ENCODE measurements at regions not wholly inside any gene's neighbourhood (a gene's known extent, or its start where the extent isn't known, plus 50 kb on each side); places are given as distances from the start of the nearest gene placed in this dataset.
"Not testable (repeated sequence)": the region's sequence is repeated elsewhere in the genome, so short reads cannot be mapped to it uniquely, and the experiment has no call there.

DNA sequence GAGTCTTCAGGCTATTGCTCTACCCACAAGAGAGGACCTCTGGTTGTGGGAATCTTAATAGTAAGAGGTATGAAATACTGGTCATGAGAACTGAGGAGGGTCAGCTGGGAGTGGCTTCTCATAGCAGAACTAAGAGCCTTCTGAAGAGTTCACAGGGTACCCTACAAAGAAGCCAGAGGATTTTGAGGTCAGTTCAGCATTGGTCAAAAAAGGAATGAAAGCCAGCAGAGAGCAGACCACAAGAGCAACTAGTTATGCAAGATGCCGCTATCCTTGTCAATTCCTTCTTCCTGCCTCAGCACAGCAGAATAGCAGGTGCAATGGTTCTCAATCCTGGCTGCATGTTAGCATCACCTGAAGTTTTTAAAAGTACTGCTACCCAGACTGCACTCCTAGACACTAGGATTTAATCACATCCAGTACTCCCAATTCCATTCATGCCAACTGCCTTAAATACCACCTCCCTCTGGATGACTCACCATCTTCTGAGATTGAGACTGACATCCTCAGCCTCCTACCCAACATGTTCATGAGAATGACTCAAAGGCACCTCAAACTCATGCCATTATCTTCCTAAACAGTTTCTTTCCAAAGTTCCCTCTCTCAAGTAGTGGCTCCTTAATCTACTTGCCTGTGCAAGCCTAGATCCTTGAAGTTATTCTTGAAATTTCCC is 81.0 kb upstream of the RBMS1 start:
- no peak for DNase-seq (ENCODE audit: low read depth)
- H3K4me3 ChIP-seq (ENCODE audit: low read depth, low read length): no peak overlapping the region
- TF ChIP-seq, protein P1, sequence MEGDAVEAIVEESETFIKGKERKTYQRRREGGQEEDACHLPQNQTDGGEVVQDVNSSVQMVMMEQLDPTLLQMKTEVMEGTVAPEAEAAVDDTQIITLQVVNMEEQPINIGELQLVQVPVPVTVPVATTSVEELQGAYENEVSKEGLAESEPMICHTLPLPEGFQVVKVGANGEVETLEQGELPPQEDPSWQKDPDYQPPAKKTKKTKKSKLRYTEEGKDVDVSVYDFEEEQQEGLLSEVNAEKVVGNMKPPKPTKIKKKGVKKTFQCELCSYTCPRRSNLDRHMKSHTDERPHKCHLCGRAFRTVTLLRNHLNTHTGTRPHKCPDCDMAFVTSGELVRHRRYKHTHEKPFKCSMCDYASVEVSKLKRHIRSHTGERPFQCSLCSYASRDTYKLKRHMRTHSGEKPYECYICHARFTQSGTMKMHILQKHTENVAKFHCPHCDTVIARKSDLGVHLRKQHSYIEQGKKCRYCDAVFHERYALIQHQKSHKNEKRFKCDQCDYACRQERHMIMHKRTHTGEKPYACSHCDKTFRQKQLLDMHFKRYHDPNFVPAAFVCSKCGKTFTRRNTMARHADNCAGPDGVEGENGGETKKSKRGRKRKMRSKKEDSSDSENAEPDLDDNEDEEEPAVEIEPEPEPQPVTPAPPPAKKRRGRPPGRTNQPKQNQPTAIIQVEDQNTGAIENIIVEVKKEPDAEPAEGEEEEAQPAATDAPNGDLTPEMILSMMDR (IDR thresholded peaks at IDR 0.05; ENCODE audit: insufficient read depth, low read depth, low read length): no peak

DNA sequence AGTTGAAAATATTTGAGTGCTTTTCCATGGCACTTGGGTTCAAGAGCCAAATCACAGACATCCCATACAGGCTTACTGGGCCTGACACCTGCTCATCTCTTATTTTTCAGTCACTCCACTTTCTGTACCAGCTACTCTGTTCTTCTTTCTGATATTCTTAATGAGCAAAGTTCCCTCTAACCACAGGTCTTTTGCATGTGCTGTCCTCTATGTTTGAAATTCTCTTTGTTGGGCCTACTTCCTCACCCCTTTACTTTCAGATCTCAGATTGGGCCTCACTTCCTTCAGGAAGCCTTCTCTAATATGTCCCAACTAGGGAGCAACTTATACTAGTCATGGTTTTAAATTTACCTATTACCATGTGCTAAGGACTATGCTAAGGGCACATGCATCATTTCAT is 81.8 kb upstream of the RBMS1 start:
- no peak for DNase-seq (ENCODE audit: low read depth)
- TF ChIP-seq, protein P1 (IDR thresholded peaks at IDR 0.05; ENCODE audit: insufficient read depth, low read depth, low read length): no peak
- no peak overlapping the region for H3K4me3 ChIP-seq (ENCODE audit: low read depth, low read length)

DNA sequence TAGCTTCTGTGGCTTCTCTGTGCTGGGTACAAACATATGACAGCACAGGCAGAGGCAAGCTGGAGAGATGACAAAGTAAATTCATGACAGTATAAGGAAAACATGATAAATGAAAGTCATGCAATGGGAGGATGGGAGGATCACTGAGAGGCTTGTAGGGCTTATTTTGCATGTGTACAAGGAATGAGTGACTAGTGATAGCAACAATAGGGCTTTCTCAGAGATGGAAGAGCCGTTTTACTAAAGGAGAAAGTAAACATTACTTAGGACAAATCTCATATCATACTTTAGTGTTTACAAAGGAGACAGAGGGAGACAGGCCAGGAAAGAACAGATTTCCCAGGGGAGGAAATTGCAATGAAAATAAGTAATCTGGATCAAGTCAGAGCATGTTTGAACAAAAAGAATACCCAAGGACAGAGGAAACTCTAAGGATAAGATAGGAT is 82.5 kb upstream of the RBMS1 start:
- no peak overlapping the region for H3K4me3 ChIP-seq (ENCODE audit: low read depth, low read length)
- TF ChIP-seq, protein P1 (IDR thresholded peaks at IDR 0.05; ENCODE audit: insufficient read depth, low read depth, low read length): no peak
- peak; percentile 38 for DNase-seq (ENCODE audit: low read depth)

DNA sequence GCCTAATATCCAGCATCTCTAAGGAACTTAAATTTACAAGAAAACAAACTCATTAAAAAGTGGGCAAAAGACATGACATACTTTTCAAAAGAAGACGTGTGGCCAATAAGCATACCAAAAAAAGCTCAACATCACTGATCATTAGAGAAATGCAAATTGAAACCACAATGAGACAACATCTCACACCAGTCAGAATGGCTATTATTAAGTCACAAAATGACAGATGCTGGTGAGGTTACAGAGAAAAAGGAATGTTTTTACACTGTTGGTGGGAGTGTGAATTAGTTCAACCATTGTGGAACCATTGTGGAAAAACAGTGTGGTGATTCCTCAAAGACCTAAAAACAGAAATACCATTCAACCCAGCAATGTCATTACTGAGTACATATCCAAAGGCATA is 83.5 kb upstream of the RBMS1 start:
- DNase-seq (ENCODE audit: low read depth): not testable (repeated sequence)

DNA sequence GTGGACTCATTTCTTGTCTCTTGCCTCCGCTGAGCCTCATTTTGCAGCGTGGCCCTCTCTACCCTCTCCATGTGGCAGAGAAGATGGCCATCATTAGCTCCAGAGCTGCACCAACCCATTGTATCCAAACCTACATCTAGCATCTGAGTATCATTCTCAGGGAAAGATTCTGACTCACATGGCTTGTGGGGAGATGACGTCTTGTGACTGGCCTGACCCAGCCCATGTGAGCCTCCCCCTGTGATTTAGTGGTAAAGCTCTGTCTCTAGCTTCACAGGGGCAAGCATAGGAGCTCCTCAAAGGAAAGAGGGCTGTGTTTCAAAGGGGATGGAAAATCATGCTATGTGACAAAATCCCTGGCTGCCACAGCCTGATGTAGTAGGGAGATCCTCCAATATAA is 87.4 kb upstream of the RBMS1 start:
- DNase-seq (ENCODE audit: low read depth): no peak
- TF ChIP-seq, protein P1 (IDR thresholded peaks at IDR 0.05; ENCODE audit: insufficient read depth, low read depth, low read length): no peak
- H3K4me3 ChIP-seq (ENCODE audit: low read depth, low read length): no peak overlapping the region

More for the DNA sequence above, 83.5 kb upstream of the RBMS1 start:
- not testable (repeated sequence) for H3K4me3 ChIP-seq (ENCODE audit: low read depth, low read length)

DNA sequence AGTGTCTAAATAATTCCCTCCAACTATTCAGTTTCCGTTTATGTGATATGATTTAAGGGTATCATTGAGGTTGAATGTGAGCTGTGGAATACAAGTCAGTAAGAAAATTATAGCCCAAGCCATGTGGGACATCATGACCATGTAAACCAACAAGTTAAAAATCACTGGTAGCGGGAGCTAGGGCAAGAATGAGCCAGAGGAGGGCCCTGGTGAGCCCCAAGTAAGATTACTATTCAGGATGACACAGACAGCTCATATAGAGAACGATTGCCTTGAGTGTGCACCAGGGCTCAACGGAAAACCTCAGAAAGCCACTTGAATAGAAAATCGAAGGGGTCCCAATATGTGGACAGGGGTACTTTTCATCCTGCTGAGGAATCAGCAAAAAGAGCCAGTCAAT is 87.8 kb upstream of the RBMS1 start:
- no peak for DNase-seq (ENCODE audit: low read depth)
- no peak overlapping the region for H3K4me3 ChIP-seq (ENCODE audit: low read depth, low read length)
- TF ChIP-seq, protein P1 (IDR thresholded peaks at IDR 0.05; ENCODE audit: insufficient read depth, low read depth, low read length): peak; percentile 10

DNA sequence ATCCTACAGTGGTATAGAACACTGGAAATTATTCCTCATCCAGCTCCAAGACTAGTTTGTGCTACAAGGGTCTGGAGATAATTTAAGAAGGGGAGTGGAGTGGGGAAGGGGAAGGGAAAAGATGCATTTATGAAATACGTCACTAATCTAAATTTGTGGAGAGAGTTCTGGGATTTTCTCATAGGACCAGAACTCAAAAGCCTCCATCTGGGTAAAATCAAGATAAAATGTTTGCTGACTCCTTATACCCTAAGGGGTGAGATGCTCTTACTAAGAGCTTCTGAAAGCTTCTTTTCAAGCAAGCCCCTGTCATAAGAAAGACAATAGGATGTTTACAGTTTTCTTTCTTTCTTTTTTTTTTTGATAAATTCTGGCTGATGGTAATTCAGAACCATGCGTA is 88.5 kb upstream of the RBMS1 start:
- no peak overlapping the region for H3K4me3 ChIP-seq (ENCODE audit: low read depth, low read length)
- DNase-seq (ENCODE audit: low read depth): no peak
- TF ChIP-seq, protein P1 (IDR thresholded peaks at IDR 0.05; ENCODE audit: insufficient read depth, low read depth, low read length): no peak
